ENCODE measurements at regions not wholly inside any gene's neighbourhood (a gene's known extent, or its start where the extent isn't known, plus 50 kb on each side); places are given as distances from the start of the nearest gene placed in this dataset.

GRCh38 chr18:72692086-72692485, 147.9 kb upstream of the CBLN2 start:
- DNase-seq (ENCODE audit: low spot score), result no peak

- no peak for DNase-seq (ENCODE audit: low spot score)
Measured at GRCh38 chr18:72687736-72688135, 143.6 kb upstream of the CBLN2 start.

GRCh38 chr18:72675394-72675793, 131.3 kb upstream of the CBLN2 start:
- DNase-seq (ENCODE audit: low spot score), result no peak

- no peak for DNase-seq (ENCODE audit: low spot score)
Measured at GRCh38 chr18:72674710-72675109, 130.6 kb upstream of the CBLN2 start.

GRCh38 chr18:72673242-72673641, 129.1 kb upstream of the CBLN2 start:
- DNase-seq (ENCODE audit: low spot score), result no peak

DNA sequence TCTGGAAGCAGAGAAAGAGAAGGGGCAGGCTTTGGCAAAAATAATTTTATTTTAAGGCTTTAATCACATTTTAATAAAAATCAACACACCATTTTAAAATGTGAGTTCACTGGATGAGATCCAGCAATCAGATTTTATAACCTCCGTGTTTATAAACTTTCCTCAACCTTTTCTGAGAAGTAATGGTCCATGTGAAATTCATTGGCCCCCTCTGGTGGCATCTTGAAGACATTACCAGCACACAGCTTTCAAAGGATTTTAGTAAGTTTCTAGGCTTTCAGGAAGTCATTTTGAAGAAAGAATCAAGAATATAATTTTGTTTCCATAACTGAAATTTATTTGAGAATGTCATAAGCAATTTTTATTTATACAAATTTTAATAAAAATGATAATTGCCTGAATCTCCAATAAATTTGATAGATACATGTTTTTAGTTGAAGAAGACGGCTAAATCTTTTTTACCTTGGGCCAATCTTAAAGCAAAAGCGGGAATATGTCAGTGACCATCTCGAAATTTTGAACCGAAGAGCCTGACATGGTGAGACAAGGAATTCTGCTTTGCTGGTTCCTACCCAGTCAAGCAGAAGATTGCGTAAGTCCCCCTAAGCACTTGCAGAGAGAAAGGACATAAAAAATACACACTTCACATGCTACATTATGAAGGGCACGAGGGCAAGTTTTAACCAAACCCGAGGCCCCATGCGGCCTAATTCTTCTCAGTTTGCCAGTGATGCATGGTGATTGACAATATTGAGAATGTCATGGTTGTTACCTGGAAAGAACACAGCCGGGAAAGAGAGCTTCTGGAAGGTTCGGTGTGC, 128.4 kb upstream of the CBLN2 start:
- peak; percentile 55 for DNase-seq (ENCODE audit: low spot score)

DNA sequence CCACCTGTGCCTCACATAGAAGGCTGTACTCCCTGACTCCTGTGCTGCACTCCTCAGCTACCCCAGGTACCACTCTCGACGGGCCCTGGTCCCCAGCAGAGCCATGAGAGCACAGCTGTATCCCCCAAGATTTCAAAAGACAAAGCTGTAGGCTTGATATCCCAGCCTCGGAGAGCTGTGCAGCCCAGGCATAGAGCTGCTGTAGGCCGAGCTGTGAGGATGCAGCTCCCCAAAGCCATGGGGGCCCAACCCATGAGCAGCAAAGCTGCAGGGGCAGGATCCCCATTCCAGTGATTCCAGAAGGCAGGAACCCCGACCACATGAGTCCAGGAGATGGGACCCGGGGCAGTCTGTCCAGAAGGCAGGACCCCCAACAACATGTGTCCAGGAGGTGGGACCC, 123.8 kb upstream of the CBLN2 start:
- no peak for DNase-seq (ENCODE audit: low spot score)

- DNase-seq (ENCODE audit: low spot score), result peak; percentile 61
Measured at GRCh38 chr18:72652990-72653593, 109.0 kb upstream of the CBLN2 start.

- no peak for DNase-seq (ENCODE audit: low spot score)
Measured at GRCh38 chr18:72651033-72651432, 106.9 kb upstream of the CBLN2 start.

GRCh38 chr18:72648481-72648960, 104.4 kb upstream of the CBLN2 start:
- DNase-seq (ENCODE audit: low spot score), result no peak

GRCh38 chr18:72648079-72648478, 103.9 kb upstream of the CBLN2 start:
- no peak for DNase-seq (ENCODE audit: low spot score)

GRCh38 chr18:72640557-72640956, 96.4 kb upstream of the CBLN2 start:
- DNase-seq (ENCODE audit: low spot score), result no peak

DNA sequence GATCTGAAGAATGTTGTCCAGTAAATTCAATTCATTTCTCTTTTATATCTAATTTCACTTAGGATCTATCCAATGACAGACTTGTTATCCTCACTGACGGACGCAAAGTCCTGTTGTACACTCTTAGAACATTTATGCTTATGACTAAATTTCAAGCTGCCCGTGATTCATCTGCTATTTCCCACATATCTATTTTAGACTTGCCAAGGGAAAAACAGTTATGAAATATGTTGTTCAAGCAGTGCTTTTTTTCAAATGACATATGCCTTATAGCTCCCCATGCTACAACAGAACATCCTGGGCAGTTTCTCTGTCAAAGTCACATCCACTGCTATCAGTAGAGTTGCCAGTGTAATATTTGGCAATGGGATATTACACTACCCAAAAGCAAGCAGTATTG, 94.2 kb upstream of the CBLN2 start:
- DNase-seq (ENCODE audit: low spot score), result no peak

DNA sequence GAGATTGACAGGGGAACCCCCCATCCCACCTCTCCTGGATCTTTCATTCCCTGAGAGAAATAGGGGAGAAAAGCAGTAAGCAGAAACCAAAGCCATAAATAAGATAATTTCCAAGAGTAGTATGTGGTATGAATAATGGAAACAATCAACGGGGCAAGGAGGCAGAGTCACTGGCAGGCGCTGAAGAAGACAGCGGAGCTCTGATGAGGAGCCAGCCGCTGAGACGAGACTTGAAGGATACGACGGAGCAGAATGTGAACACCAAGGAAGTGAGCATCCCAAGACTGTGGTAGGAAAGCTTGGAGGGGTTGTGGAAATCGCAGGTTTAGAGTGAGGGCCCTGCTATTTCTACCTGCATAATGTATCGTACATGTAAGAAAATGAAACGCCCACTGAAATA, 93.6 kb upstream of the CBLN2 start:
- DNase-seq (ENCODE audit: low spot score), result no peak

DNA sequence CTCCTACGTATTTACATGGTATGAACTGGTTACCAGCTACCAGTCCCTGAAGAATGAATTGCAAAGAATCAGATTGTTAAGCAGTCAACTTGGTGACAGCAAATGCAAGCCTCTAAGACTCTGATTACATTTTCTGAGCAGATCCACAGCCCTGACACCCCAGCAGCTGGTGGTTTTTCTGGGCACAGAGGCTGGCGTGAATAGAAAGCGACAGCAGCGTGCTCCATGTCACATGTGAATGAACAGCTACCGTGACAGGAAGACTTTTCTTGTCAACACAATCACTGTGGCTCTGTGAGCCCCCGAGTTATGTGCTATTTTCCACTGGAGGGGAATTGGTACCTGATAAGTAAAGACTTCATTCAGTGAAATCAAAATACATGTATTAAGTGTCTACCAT, 93.2 kb upstream of the CBLN2 start:
- no peak for DNase-seq (ENCODE audit: low spot score)

GRCh38 chr18:72636611-72637010, 92.5 kb upstream of the CBLN2 start:
- DNase-seq (ENCODE audit: low spot score), result no peak

DNA sequence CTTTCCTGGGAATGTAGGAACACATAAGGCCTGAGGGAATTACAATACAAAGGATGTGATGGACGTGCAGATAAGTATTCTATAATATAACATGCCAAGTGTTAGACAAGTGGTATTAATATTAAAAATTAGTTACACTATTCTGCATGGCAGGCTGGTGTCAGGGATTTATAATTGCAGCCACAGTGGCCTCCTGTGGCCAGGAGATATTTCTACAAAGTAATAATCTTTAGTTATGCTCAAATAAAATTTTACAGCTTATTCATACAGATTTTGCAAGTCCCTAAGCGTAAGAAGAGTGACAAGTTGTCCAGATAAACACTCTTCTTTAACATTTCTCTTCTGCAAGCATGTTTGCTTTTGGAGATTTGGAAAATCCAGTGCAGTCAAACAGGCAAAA, 90.4 kb upstream of the CBLN2 start:
- DNase-seq (ENCODE audit: low spot score), result no peak

DNA sequence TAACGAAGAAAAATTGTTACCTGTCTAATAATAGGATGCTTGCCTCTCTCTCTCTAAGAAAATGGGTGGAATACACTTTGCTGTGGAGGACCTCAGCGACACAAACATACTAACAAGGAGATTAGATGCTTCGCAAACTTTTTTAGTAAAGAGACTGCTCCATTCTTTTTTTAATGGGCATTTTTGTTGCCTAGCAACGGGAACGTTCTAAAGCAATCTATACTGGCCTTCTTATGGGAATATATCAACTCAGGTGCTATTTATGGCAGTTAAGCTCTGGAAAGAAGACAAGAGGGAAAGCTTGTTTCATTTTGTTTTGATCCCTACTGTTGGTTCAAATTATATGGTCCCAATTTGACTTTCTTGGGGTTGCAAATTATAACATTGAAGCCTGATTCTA, 86.8 kb upstream of the CBLN2 start:
- DNase-seq (ENCODE audit: low spot score), result no peak

GRCh38 chr18:72623444-72623843, 79.3 kb upstream of the CBLN2 start:
- no peak for DNase-seq (ENCODE audit: low spot score)

DNA sequence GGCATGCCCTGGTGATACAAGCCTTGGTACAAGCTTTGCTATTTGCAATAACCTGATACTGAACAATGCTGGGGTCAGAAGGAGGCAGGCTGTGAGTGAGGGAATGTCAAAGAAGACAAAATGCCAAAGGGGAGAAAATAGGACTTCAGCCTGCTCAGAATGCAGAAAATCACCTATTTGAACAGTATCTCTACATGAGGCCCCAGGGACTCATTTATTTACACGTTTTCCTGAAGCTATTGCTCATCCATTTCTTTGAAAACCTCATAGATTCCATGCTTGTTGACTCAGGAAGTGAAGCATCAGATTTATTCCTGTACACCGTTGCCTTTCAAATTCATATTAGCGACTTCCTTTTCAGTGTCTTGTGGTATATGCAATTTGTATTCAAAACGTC, 69.4 kb upstream of the CBLN2 start:
- no peak for DNase-seq (ENCODE audit: low spot score)

GRCh38 chr18:72612894-72613533, 68.9 kb upstream of the CBLN2 start:
- no peak for DNase-seq (ENCODE audit: low spot score)

GRCh38 chr18:72605376-72605775, 61.2 kb upstream of the CBLN2 start:
- DNase-seq (ENCODE audit: low spot score), result no peak

GRCh38 chr18:72601944-72602343, 57.8 kb upstream of the CBLN2 start:
- no peak for DNase-seq (ENCODE audit: low spot score)

All from H4 (cell line).